ENCODE measurements at regions not wholly inside any gene's neighbourhood (a gene's known extent, or its start where the extent isn't known, plus 50 kb on each side); places are given as distances from the start of the nearest gene placed in this dataset.
"Not testable (repeated sequence)": the region's sequence is repeated elsewhere in the genome, so short reads cannot be mapped to it uniquely, and the experiment has no call there.

GRCh38 chr16:76818606-76819181 lies 372.3 kb upstream of the MON1B start:
- DNase-seq = no peak

GRCh38 chr16:76819226-76819916 lies 371.6 kb upstream of the MON1B start:
- no peak for DNase-seq

- no peak for DNase-seq
Measured at GRCh38 chr16:76824221-76824620, 366.8 kb upstream of the MON1B start.

- DNase-seq = no peak
Measured at GRCh38 chr16:76824791-76825190, 366.2 kb upstream of the MON1B start.

- no peak for DNase-seq
Measured at GRCh38 chr16:76835339-76835738, 355.7 kb upstream of the MON1B start.

- DNase-seq = no peak
Measured at GRCh38 chr16:76835779-76836300, 355.1 kb upstream of the MON1B start.

- no peak for DNase-seq
Measured at GRCh38 chr16:76837872-76838271, 353.1 kb upstream of the MON1B start.

- no peak for DNase-seq
Measured at GRCh38 chr16:76854234-76854633, 336.8 kb upstream of the MON1B start.

- no peak for DNase-seq
Measured at GRCh38 chr16:76856112-76856511, 334.9 kb upstream of the MON1B start.

GRCh38 chr16:76857402-76857801 lies 333.6 kb upstream of the MON1B start:
- no peak for DNase-seq

GRCh38 chr16:76862901-76863300 lies 328.1 kb upstream of the MON1B start:
- DNase-seq = no peak

GRCh38 chr16:76866994-76867393 lies 324.0 kb upstream of the MON1B start:
- no peak for DNase-seq

- DNase-seq = no peak
Measured at GRCh38 chr16:76875898-76876297, 315.1 kb upstream of the MON1B start.

- no peak for DNase-seq
Measured at GRCh38 chr16:76879420-76879819, 311.6 kb upstream of the MON1B start.

- not testable (repeated sequence) for DNase-seq
Measured at GRCh38 chr16:76880523-76880922, 310.5 kb upstream of the MON1B start.

GRCh38 chr16:76882105-76882504 lies 308.9 kb upstream of the MON1B start:
- DNase-seq = no peak

GRCh38 chr16:76883076-76883475 lies 307.9 kb upstream of the MON1B start:
- no peak for DNase-seq

GRCh38 chr16:76885776-76886537 lies 305.0 kb upstream of the MON1B start:
- no peak for DNase-seq

- DNase-seq = no peak
Measured at GRCh38 chr16:76897816-76898215, 293.2 kb upstream of the MON1B start.

- DNase-seq = no peak
Measured at GRCh38 chr16:76899767-76900166, 291.2 kb upstream of the MON1B start.

- DNase-seq = no peak
Measured at GRCh38 chr16:76900285-76901263, 290.4 kb upstream of the MON1B start.

GRCh38 chr16:76906552-76906951 lies 284.4 kb upstream of the MON1B start:
- no peak for DNase-seq

- DNase-seq = no peak
Measured at GRCh38 chr16:76910931-76911330, 280.1 kb upstream of the MON1B start.
